HepG2 (cell line): ENCODE measurements at regions not wholly inside any gene's neighbourhood (a gene's known extent, or its start where the extent isn't known, plus 50 kb on each side); places are given as distances from the start of the nearest gene placed in this dataset.
A peak's percentile ranks its signal among the peaks of the same experiment; 100 is the strongest.

Experiments
- DMTF1 ChIP-seq: sonication (generic); formaldehyde crosslinking; IDR thresholded peaks from 2 replicates; pipeline ENCODE4 v1.4.0; 2020; ENCODE audit warnings: mild to moderate bottlenecking, missing genetic modification reagents
- FOSL2 ChIP-seq: sonication (generic); formaldehyde crosslinking; IDR thresholded peaks from 2 replicates; pipeline ENCODE4 v1.4.0; 2020; ENCODE audit warnings: missing genetic modification reagents
- FOXP1 ChIP-seq, 2 experiments: fragments of 450-650 bp in 1 of 2; IDR thresholded peaks; 2 replicates each; pipeline ENCODE4 v1.6.1; 2017 to 2018; ENCODE audit warnings: antibody characterized with exemption in 1 of 2
- LBX2 ChIP-seq: sonication (generic); formaldehyde crosslinking; IDR thresholded peaks from 2 replicates; pipeline ENCODE4 v1.5.0; 2020; ENCODE audit warnings: missing genetic modification reagents, mild to moderate bottlenecking, borderline replicate concordance
- PAF1 ChIP-seq: IDR thresholded peaks from 2 replicates; pipeline ENCODE4 v1.6.1; 2016; ENCODE audit warnings: missing genetic modification reagents, missing compliant biosample characterization
- RBM39 ChIP-seq: fragments of 200-400 bp; formaldehyde crosslinking; IDR thresholded peaks from one replicate; pipeline ENCODE4 v1.6.1; 2018; ENCODE audit warnings: antibody characterized with exemption, mild to moderate bottlenecking, low read depth, low read length; ENCODE audit not compliant: poor library complexity, severe bottlenecking
- ZBTB46 ChIP-seq: sonication (generic); formaldehyde crosslinking; IDR thresholded peaks from 2 replicates; pipeline ENCODE4 v1.4.0; 2020; ENCODE audit warnings: mild to moderate bottlenecking, missing genetic modification reagents, borderline replicate concordance
- ZNF124 ChIP-seq: sonication (generic); formaldehyde crosslinking; IDR thresholded peaks from 2 replicates; pipeline ENCODE4 v1.4.0; 2020; ENCODE audit warnings: missing genetic modification reagents
- ZNF460 ChIP-seq: sonication (generic); formaldehyde crosslinking; IDR thresholded peaks from 2 replicates; pipeline ENCODE4 v1.5.1; 2020; ENCODE audit warnings: missing genetic modification reagents, mild to moderate bottlenecking, borderline replicate concordance
- ZNF772 ChIP-seq: sonication (generic); formaldehyde crosslinking; IDR thresholded peaks from 2 replicates; pipeline ENCODE4 v1.5.0; 2020; ENCODE audit warnings: mild to moderate bottlenecking, missing genetic modification reagents
- TF ChIP-seq, protein P1 (sequence below): sonication (generic); formaldehyde crosslinking; IDR thresholded peaks from 2 replicates; pipeline ENCODE4 v1.5.1; 2020; ENCODE audit warnings: missing genetic modification reagents, mild to moderate bottlenecking, borderline replicate concordance
- TF ChIP-seq, protein P2 (sequence below): sonication (generic); formaldehyde crosslinking; IDR thresholded peaks from 2 replicates; pipeline ENCODE4 v1.4.0; 2020; ENCODE audit warnings: missing genetic modification reagents

GRCh38 chr20:50320005-50320900 is 129.6 kb downstream of the CEBPB start (continued):
- no peak for TF ChIP-seq ZNF460
- TF ChIP-seq, protein P1, sequence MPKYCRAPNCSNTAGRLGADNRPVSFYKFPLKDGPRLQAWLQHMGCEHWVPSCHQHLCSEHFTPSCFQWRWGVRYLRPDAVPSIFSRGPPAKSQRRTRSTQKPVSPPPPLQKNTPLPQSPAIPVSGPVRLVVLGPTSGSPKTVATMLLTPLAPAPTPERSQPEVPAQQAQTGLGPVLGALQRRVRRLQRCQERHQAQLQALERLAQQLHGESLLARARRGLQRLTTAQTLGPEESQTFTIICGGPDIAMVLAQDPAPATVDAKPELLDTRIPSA (CRISPR knock-in tag) = no peak
- no peak for TF ChIP-seq LBX2 (CRISPR knock-in tag)
- no peak for TF ChIP-seq RBM39
- TF ChIP-seq FOSL2 = 0 out of 2 replicates have a peak, but pooled peaks have one; percentile 4
- TF ChIP-seq ZNF772 = peak; percentile 36; the same call in 1 of the 2 replicates
- TF ChIP-seq, protein P2, sequence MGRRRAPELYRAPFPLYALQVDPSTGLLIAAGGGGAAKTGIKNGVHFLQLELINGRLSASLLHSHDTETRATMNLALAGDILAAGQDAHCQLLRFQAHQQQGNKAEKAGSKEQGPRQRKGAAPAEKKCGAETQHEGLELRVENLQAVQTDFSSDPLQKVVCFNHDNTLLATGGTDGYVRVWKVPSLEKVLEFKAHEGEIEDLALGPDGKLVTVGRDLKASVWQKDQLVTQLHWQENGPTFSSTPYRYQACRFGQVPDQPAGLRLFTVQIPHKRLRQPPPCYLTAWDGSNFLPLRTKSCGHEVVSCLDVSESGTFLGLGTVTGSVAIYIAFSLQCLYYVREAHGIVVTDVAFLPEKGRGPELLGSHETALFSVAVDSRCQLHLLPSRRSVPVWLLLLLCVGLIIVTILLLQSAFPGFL (CRISPR knock-in tag) = no peak
- no peak for TF ChIP-seq ZBTB46 (CRISPR knock-in tag)
- no peak for TF ChIP-seq PAF1 (CRISPR knock-in tag)
- no peak for TF ChIP-seq DMTF1 (CRISPR knock-in tag)
- no peak for TF ChIP-seq ZNF124 (CRISPR knock-in tag)
- no peak for TF ChIP-seq FOXP1 (IDR thresholded peaks at IDR 0.05)
- no peak for TF ChIP-seq FOXP1 (CRISPR knock-in tag; IDR thresholded peaks at IDR 0.05)
